Neutrophil (primary cell): ENCODE measurements at regions not wholly inside any gene's neighbourhood (a gene's known extent, or its start where the extent isn't known, plus 50 kb on each side); places are given as distances from the start of the nearest gene placed in this dataset.

Experiments used
- H3K27ac ChIP-seq: fragments of 200-600 bp; sonication (generic); 2 replicates; pipeline ENCODE4 v1.5.1; 2016; ENCODE audit warnings: mild to moderate bottlenecking, moderate library complexity
- H3K27me3 ChIP-seq: fragments of 200-600 bp; sonication (generic); 2 replicates; pipeline ENCODE4 v1.6.0; 2016; ENCODE audit warnings: mild to moderate bottlenecking
- H3K36me3 ChIP-seq: fragments of 200-600 bp; sonication (generic); 2 replicates; pipeline ENCODE4 v1.5.1; 2017
- H3K4me1 ChIP-seq, 2 experiments: fragments of 200-600 bp in 1 of 2; sonication (generic) in 1 of 2; 1 replicate in 1 of 2; 2 replicates in 1 of 2; pipeline versions ENCODE4 v1.5.1 to v1.6.1; 2013 to 2016; ENCODE audit warnings: low read depth in 1 of 2, low read length in 1 of 2, mild to moderate bottlenecking in 1 of 2, moderate library complexity in 1 of 2; ENCODE audit not compliant: control insufficient read depth in 1 of 2, insufficient read depth in 1 of 2
- H3K4me3 ChIP-seq, 2 experiments: fragments of 200-600 bp in 1 of 2; sonication (generic) in 1 of 2; 1 replicate in 1 of 2; 2 replicates in 1 of 2; pipeline ENCODE4 v1.5.1; 2013 to 2016; ENCODE audit warnings: low read depth in 1 of 2, low read length in 1 of 2, mild to moderate bottlenecking in 1 of 2, moderate library complexity in 1 of 2
- H3K9me3 ChIP-seq: fragments of 200-600 bp; sonication (generic); 2 replicates; pipeline ENCODE4 v1.5.1; 2016
- CTCF ChIP-seq: fragments of 200-600 bp; sonication (generic); IDR thresholded peaks from 2 replicates; pipeline ENCODE4 v1.5.1; 2016; ENCODE audit warnings: antibody characterized with exemption

- H3K4me3 ChIP-seq, result no peak overlapping the region
- H3K4me1 ChIP-seq, result no peaks in the 10 kb centered on the region
- no peaks in the 10 kb centered on the region for H3K9me3 ChIP-seq
- no peak overlapping the region for H3K27ac ChIP-seq
- no peaks in the 10 kb centered on the region for H3K36me3 ChIP-seq
- no peaks in the 10 kb centered on the region for H3K27me3 ChIP-seq
- no peak for TF ChIP-seq CTCF
Observed at GRCh38 chr16:66084306-66084705, 282.2 kb upstream of the CDH5 start.

GRCh38 chr16:66083171-66083570 is 283.3 kb upstream of the CDH5 start:
- H3K27me3 ChIP-seq, result peaks cover 3% of the 10 kb centered on the region
- no peaks in the 10 kb centered on the region for H3K9me3 ChIP-seq
- no peak for TF ChIP-seq CTCF
- H3K36me3 ChIP-seq, result no peaks in the 10 kb centered on the region
- H3K27ac ChIP-seq, result no peak overlapping the region
- H3K4me1 ChIP-seq, result no peaks in the 10 kb centered on the region
- H3K4me3 ChIP-seq, result no peak overlapping the region

- peaks cover 4% of the 10 kb centered on the region for H3K27me3 ChIP-seq
- no peaks in the 10 kb centered on the region for H3K4me1 ChIP-seq
- H3K9me3 ChIP-seq, result no peaks in the 10 kb centered on the region
- H3K27ac ChIP-seq, result no peak overlapping the region
- no peaks in the 10 kb centered on the region for H3K36me3 ChIP-seq
- no peak overlapping the region for H3K4me3 ChIP-seq
- no peak for TF ChIP-seq CTCF
Observed at GRCh38 chr16:66082424-66082823, 284.1 kb upstream of the CDH5 start.

- TF ChIP-seq CTCF, result no peak
- H3K36me3 ChIP-seq, result no peaks in the 10 kb centered on the region
- H3K27ac ChIP-seq, result no peak overlapping the region
- no peak overlapping the region for H3K4me3 ChIP-seq
- H3K27me3 ChIP-seq, result peaks cover 4% of the 10 kb centered on the region
- no peaks in the 10 kb centered on the region for H3K9me3 ChIP-seq
- H3K4me1 ChIP-seq, result no peaks in the 10 kb centered on the region
Observed at GRCh38 chr16:66081775-66082366, 284.6 kb upstream of the CDH5 start.

GRCh38 chr16:66079671-66080334 is 286.7 kb upstream of the CDH5 start:
- Histone ChIP-seq H3K4me3 (no peak overlapping the region), H3K27ac (no peak overlapping the region), H3K4me1 (no peaks in the 10 kb centered on the region), H3K27me3 (peaks cover 19% of the 10 kb centered on the region), H3K9me3 (no peaks in the 10 kb centered on the region), H3K36me3 (no peaks in the 10 kb centered on the region)
- no peak for TF ChIP-seq CTCF
